AG10803 (cell line): ENCODE measurements at regions not wholly inside any gene's neighbourhood (a gene's known extent, or its start where the extent isn't known, plus 50 kb on each side); places are given as distances from the start of the nearest gene placed in this dataset.
"Not testable (repeated sequence)": the region's sequence is repeated elsewhere in the genome, so short reads cannot be mapped to it uniquely, and the experiment has no call there.

Source experiments
- DNase-seq: peaks from one replicate; pipeline ENCODE4 v3.0.0; 2010; ENCODE audit warnings: low read depth
- H3K4me3 ChIP-seq: 2 replicates; pipeline ENCODE4 v1.5.1; 2011; ENCODE audit warnings: mild to moderate bottlenecking, low read length, control low read depth
- CTCF ChIP-seq: conservative IDR thresholded peaks from 2 replicates; pipeline ENCODE4 v1.5.1; 2011; ENCODE audit warnings: mild to moderate bottlenecking, low read length, control low read depth, inconsistent platforms

- TF ChIP-seq CTCF = no peak
- no peak overlapping the region for H3K4me3 ChIP-seq
- DNase-seq = no peak
Measured at GRCh38 chr20:57104651-57105204, 161.7 kb downstream of the BMP7 start.

GRCh38 chr20:57106030-57106682, 160.3 kb downstream of the BMP7 start:
- no peak for TF ChIP-seq CTCF
- no peak overlapping the region for H3K4me3 ChIP-seq
- DNase-seq = no peak

- no peak for DNase-seq
- no peak overlapping the region for H3K4me3 ChIP-seq
- TF ChIP-seq CTCF = no peak
Measured at GRCh38 chr20:57106692-57107091, 159.7 kb downstream of the BMP7 start.

GRCh38 chr20:57107208-57107607, 159.2 kb downstream of the BMP7 start:
- no peak for TF ChIP-seq CTCF
- H3K4me3 ChIP-seq = no peak overlapping the region

GRCh38 chr20:57108218-57108617, 158.2 kb downstream of the BMP7 start:
- no peak for DNase-seq
- H3K4me3 ChIP-seq = no peak overlapping the region
- no peak for TF ChIP-seq CTCF

More at GRCh38 chr20:57107208-57107607, 159.2 kb downstream of the BMP7 start:
- DNase-seq = no peak

- DNase-seq = no peak
- no peak overlapping the region for H3K4me3 ChIP-seq
- no peak for TF ChIP-seq CTCF
Measured at GRCh38 chr20:57108742-57109570, 157.5 kb downstream of the BMP7 start.

- H3K4me3 ChIP-seq = no peak overlapping the region
- no peak for DNase-seq
- no peak for TF ChIP-seq CTCF
Measured at GRCh38 chr20:57109571-57109953, 156.9 kb downstream of the BMP7 start.

- not testable (repeated sequence) for DNase-seq, H3K4me3 ChIP-seq
Measured at GRCh38 chr20:57110121-57111027, 156.1 kb downstream of the BMP7 start.
